PC-9 (cell line): ENCODE measurements at regions not wholly inside any gene's neighbourhood (a gene's known extent, or its start where the extent isn't known, plus 50 kb on each side); places are given as distances from the start of the nearest gene placed in this dataset.

Experiments
- BruUV-seq: library from RNA; stranded (reverse); fragments of 400-500 nt; replicated peaks from 2 replicates; lab custom pipeline; 2021; lab: Mats Ljungman, UMichigan
- CTCF ChIA-PET: fragments of 300-600 bp; sonication (Branson Sonifier 250); formaldehyde crosslinking; loops from one replicate; lab custom pipeline; 2022; ENCODE audit warnings: antibody characterized with exemption; lab: Charles Lee
- POLR2A ChIA-PET: fragments of 300-600 bp; sonication (Branson Sonifier 250); formaldehyde crosslinking; loops from one replicate; lab custom pipeline; 2022; ENCODE audit warnings: antibody characterized with exemption; ENCODE audit not compliant: unreplicated experiment; lab: Charles Lee
- DNase-seq, 2 experiments: peaks; one replicate each; pipeline versions ENCODE4 v3.0.0 to v3.0.0-alpha.2; 2015 to 2022; ENCODE audit warnings: mixed read lengths in 1 of 2
- H2AFZ ChIP-seq: fragments of 200-600 bp; sonication (generic); 2 replicates; pipeline ENCODE4 v1.8.1; 2017; ENCODE audit warnings: antibody characterized with exemption
- H3F3A ChIP-seq: fragments of 200-600 bp; sonication (generic); 2 replicates; pipeline ENCODE4 v1.8.1; 2017; ENCODE audit warnings: antibody characterized with exemption, mild to moderate bottlenecking, low read depth; ENCODE audit not compliant: insufficient read depth
- H3K27ac ChIP-seq: fragments of 200-600 bp; sonication (generic); 2 replicates; pipeline ENCODE4 v1.6.1; 2016; ENCODE audit warnings: mixed run types
- H3K27me3 ChIP-seq: fragments of 200-600 bp; sonication (generic); 2 replicates; pipeline ENCODE4 v1.6.1; 2016; ENCODE audit warnings: low read depth, mixed run types; ENCODE audit not compliant: insufficient read depth
- H3K36me3 ChIP-seq: fragments of 200-600 bp; sonication (generic); 2 replicates; pipeline ENCODE4 v1.6.1; 2016; ENCODE audit warnings: low read depth, mixed run types
- H3K4me1 ChIP-seq: fragments of 200-600 bp; sonication (generic); replicated peaks from 2 replicates; pipeline ENCODE4 v1.6.1; 2016; ENCODE audit warnings: mixed run types; ENCODE audit not compliant: insufficient read depth
- H3K4me2 ChIP-seq: fragments of 200-600 bp; sonication (generic); 2 replicates; pipeline ENCODE4 v1.6.1; 2017; ENCODE audit warnings: mixed run types
- H3K4me3 ChIP-seq: fragments of 200-600 bp; sonication (generic); 2 replicates; pipeline ENCODE4 v1.6.1; 2016; ENCODE audit warnings: mixed run types
- H3K79me2 ChIP-seq: fragments of 200-600 bp; sonication (generic); 2 replicates; pipeline ENCODE4 v1.6.1; 2017; ENCODE audit warnings: low read depth, mixed run types
- H3K9me2 ChIP-seq: fragments of 200-600 bp; sonication (generic); 2 replicates; pipeline ENCODE4 v1.8.1; 2017; ENCODE audit warnings: mild to moderate bottlenecking; ENCODE audit not compliant: insufficient read depth
- H3K9me3 ChIP-seq: fragments of 200-600 bp; sonication (generic); 2 replicates; pipeline ENCODE4 v1.8.1; 2016; ENCODE audit warnings: low read depth; ENCODE audit not compliant: insufficient read depth
- H4K20me1 ChIP-seq: fragments of 200-600 bp; sonication (generic); 2 replicates; pipeline ENCODE4 v1.8.1; 2017; ENCODE audit not compliant: insufficient read depth
- EZH2 ChIP-seq: fragments of 200-600 bp; sonication (generic); IDR thresholded peaks from 2 replicates; pipeline ENCODE4 v1.8.0; 2017; ENCODE audit warnings: antibody characterized with exemption, low read depth
- intact Hi-C: fragments of 100-400 bp; cut with micrococcal nuclease; formaldehyde crosslinking; loops from one replicate; pipeline ENCODE4 v1.10.0; 2022; ENCODE audit not compliant: unreplicated experiment
- TF ChIP-seq, protein P1 (sequence below): fragments of 200-600 bp; sonication (generic); conservative IDR thresholded peaks from 2 replicates; pipeline ENCODE4 v1.6.1; 2017; ENCODE audit warnings: mixed run types, antibody characterized with exemption, mild to moderate bottlenecking, moderate library complexity

DNA sequence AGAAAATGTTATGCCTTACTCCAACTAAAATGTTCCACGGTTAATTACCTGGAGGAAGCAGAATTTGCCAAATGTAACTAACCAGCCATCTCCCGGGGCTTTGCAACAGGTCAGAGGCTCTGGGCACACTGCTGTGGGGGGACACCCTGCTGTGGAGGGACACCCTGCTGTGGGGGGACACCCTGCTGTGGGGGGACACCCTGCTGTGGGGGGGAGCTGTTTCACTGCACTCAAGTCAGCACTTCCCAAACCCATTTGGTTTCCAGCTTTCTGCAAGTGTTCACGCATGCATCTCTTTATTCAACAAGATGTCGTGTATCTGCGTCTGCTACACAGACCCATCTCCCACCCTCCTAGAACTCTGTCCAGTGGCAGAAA is 239.5 kb downstream of the C16orf95 start:
- POLR2A ChIA-PET: no interaction called here
- H3K4me1 ChIP-seq: no peaks in the 10 kb centered on the region
- H3K79me2 ChIP-seq: no peaks in the 10 kb centered on the region
- H3K9me3 ChIP-seq: peaks cover 14% of the 10 kb centered on the region
- no peak for DNase-seq
- H3K9me2 ChIP-seq: no peaks in the 10 kb centered on the region
- no peaks in the 10 kb centered on the region for H4K20me1 ChIP-seq
- H3K27ac ChIP-seq: no peak overlapping the region
- BruUV-seq: no TSS peak
- no peaks in the 10 kb centered on the region for H3F3A ChIP-seq
- no peaks in the 10 kb centered on the region for H3K36me3 ChIP-seq
- H2AFZ ChIP-seq: no peak overlapping the region
- H3K27me3 ChIP-seq: peaks cover 34% of the 10 kb centered on the region
- no peak overlapping the region for H3K4me3 ChIP-seq
- H3K4me2 ChIP-seq: no peak overlapping the region
- CTCF ChIA-PET: no interaction called here
- intact Hi-C loops: no loop called here
- TF ChIP-seq, protein P1, sequence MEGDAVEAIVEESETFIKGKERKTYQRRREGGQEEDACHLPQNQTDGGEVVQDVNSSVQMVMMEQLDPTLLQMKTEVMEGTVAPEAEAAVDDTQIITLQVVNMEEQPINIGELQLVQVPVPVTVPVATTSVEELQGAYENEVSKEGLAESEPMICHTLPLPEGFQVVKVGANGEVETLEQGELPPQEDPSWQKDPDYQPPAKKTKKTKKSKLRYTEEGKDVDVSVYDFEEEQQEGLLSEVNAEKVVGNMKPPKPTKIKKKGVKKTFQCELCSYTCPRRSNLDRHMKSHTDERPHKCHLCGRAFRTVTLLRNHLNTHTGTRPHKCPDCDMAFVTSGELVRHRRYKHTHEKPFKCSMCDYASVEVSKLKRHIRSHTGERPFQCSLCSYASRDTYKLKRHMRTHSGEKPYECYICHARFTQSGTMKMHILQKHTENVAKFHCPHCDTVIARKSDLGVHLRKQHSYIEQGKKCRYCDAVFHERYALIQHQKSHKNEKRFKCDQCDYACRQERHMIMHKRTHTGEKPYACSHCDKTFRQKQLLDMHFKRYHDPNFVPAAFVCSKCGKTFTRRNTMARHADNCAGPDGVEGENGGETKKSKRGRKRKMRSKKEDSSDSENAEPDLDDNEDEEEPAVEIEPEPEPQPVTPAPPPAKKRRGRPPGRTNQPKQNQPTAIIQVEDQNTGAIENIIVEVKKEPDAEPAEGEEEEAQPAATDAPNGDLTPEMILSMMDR: no peak
- TF ChIP-seq EZH2: no peak

DNA sequence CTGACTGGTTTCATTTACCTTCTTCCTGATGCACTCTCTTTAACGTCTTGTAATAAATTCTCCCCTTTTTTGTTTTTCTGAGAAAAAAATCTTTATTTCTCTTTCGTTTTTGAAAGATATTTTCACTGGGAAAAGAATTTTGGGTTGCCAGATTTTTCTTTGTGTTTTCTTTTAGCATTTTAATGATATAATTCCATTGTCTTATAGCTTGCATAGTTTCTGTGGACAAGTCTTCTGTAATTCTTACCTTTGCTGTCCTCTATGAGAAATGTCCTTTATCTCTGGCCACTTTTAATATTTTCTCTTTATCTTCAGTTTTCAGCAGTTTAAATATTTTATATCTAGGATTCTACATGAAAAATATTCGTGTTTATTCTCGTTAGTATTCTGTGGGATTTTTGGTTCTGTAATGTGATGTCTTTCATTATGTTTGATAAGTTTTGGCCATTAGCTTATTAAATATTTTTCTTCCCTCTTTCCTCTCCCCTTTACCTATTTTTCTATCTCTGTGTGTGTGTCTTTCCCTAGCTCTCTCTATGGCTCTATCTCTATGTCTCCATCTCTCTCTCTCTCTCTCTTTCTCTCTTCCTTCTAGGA is 236.5 kb downstream of the C16orf95 start:
- no peak overlapping the region for H3K4me3 ChIP-seq
- no peak for TF ChIP-seq EZH2
- H3K4me2 ChIP-seq: no peak overlapping the region
- ChIA-PET POLR2A (no interaction called here), CTCF (no interaction called here)
- no peaks in the 10 kb centered on the region for H3K36me3 ChIP-seq
- no peaks in the 10 kb centered on the region for H4K20me1 ChIP-seq
- H3K27me3 ChIP-seq: peaks cover 23% of the 10 kb centered on the region; the same call in 1 of the 2 replicates
- no peaks in the 10 kb centered on the region for H3K4me1 ChIP-seq
- H3K27ac ChIP-seq: no peak overlapping the region
- no peaks in the 10 kb centered on the region for H3F3A ChIP-seq
- H3K9me2 ChIP-seq: no peaks in the 10 kb centered on the region
- intact Hi-C loops: no loop called here
- no peaks in the 10 kb centered on the region for H3K79me2 ChIP-seq
- DNase-seq: no peak
- H2AFZ ChIP-seq: no peak overlapping the region
- peaks cover 14% of the 10 kb centered on the region for H3K9me3 ChIP-seq
- no TSS peak for BruUV-seq

DNA sequence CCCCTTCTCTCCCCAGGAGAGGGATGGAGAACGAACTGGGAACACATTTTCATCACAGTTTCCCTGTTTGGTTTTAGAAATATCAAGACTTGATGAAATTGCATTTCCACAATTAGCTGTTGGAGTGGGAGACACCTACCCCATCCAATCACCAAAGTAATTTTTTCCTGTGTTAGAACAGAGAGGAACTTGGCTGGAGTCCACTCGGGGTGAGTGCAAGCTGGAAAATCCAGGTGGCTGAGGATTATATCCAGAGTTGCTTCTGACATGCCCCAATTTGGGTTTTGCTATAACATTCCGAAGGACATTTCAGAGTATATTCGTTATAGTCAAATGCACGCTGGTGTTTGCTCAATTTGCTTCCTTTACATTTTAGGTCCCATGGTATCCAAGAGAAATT is 231.8 kb downstream of the C16orf95 start:
- Histone ChIP-seq H3K4me1 (no peaks in the 10 kb centered on the region), H3F3A (no peaks in the 10 kb centered on the region), H3K4me3 (no peak overlapping the region), H3K27ac (no peak overlapping the region), H3K9me2 (no peaks in the 10 kb centered on the region), H3K27me3 (peaks cover 50% of the 10 kb centered on the region), H3K9me3 (peaks cover 10% of the 10 kb centered on the region), H3K36me3 (no peaks in the 10 kb centered on the region), H4K20me1 (no peaks in the 10 kb centered on the region), H3K4me2 (no peak overlapping the region), H2AFZ (no peak overlapping the region), H3K79me2 (no peaks in the 10 kb centered on the region)
- ChIA-PET POLR2A (no interaction called here), CTCF (no interaction called here)
- intact Hi-C loops: no loop called here
- no peak for TF ChIP-seq EZH2
- TF ChIP-seq, protein P1: no peak
- no peak for DNase-seq
- BruUV-seq: no TSS peak

DNA sequence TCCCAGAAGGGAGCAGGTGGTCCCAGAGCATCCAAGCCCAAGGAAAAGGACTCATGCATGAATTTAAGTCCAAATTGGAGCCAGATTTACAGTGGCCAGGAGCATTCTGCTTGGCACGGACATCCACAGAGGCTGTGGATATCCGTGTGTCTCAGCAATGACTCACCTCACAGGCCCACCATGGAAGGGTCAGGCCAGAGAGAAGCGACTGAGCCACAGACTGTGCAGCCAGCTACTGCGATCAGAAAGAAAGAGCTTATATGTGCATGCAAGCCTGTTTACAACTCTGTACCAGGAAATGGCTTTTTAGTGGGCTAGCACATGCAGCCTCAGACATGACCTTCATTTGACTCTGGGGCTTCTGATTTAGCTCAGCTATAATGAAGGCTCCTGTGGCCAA is 231.0 kb downstream of the C16orf95 start:
- TF ChIP-seq, protein P1: no peak
- no peak for TF ChIP-seq EZH2
- ChIA-PET POLR2A (no interaction called here), CTCF (no interaction called here)
- H3K9me3 ChIP-seq: peaks cover 4% of the 10 kb centered on the region
- H3F3A ChIP-seq: no peaks in the 10 kb centered on the region
- no peak overlapping the region for H3K4me3 ChIP-seq
- H4K20me1 ChIP-seq: no peaks in the 10 kb centered on the region
- H3K27ac ChIP-seq: no peak overlapping the region
- no peaks in the 10 kb centered on the region for H3K9me2 ChIP-seq
- no peak for DNase-seq
- peaks cover 57% of the 10 kb centered on the region for H3K27me3 ChIP-seq
- intact Hi-C loops: no loop called here
- no TSS peak for BruUV-seq
- no peaks in the 10 kb centered on the region for H3K79me2 ChIP-seq
- no peaks in the 10 kb centered on the region for H3K36me3 ChIP-seq
- H3K4me1 ChIP-seq: no peaks in the 10 kb centered on the region
- no peak overlapping the region for H3K4me2 ChIP-seq
- H2AFZ ChIP-seq: no peak overlapping the region
